Posterior cingulate gyrus (tissue), 11 donors: ENCODE measurements at regions not wholly inside any gene's neighbourhood (a gene's known extent, or its start where the extent isn't known, plus 50 kb on each side); places are given as distances from the start of the nearest gene placed in this dataset.
"Not testable (repeated sequence)": the region's sequence is repeated elsewhere in the genome, so short reads cannot be mapped to it uniquely, and the experiment has no call there.

Experiments used
- DNase-seq, 10 donors: peaks; one replicate each; pipeline versions ENCODE4 v3.0.0 to v3.0.0-alpha.2; 2020 to 2021; ENCODE audit warnings: mixed read lengths in 3 of 10
- intact Hi-C: fragments of 100-400 bp; cut with DNase I; formaldehyde crosslinking; loops from one replicate; pipeline ENCODE4 v1.15.1; 2023

GRCh38 chr2:223442847-223443246 lies 159.3 kb downstream of the SCG2 start:
- DNase-seq: no peak
- intact Hi-C loops: no loop called here

- DNase-seq: no peak
- intact Hi-C loops: no loop called here
These were observed 151.9 kb downstream of the SCG2 start for GRCh38 chr2:223450246-223450645.

- intact Hi-C loops: no loop called here
These were observed 144.9 kb downstream of the SCG2 start for GRCh38 chr2:223457301-223457700.

GRCh38 chr2:223459328-223459939 lies 142.7 kb downstream of the SCG2 start:
- intact Hi-C loops: no loop called here
- no peak for DNase-seq

More at GRCh38 chr2:223457301-223457700, 144.9 kb downstream of the SCG2 start:
- no peak for DNase-seq

- no peak for DNase-seq
- intact Hi-C loops: no loop called here
These were observed 142.0 kb downstream of the SCG2 start for GRCh38 chr2:223460209-223460608.

- intact Hi-C loops: no loop called here
- no peak for DNase-seq
These were observed 141.4 kb downstream of the SCG2 start for GRCh38 chr2:223460774-223461211.

- DNase-seq: no peak
- intact Hi-C loops: no loop called here
These were observed 138.1 kb downstream of the SCG2 start for GRCh38 chr2:223464071-223464470.

- intact Hi-C loops: no loop called here
- DNase-seq: peak in 2 of 10 donors; percentile 11 to 23
These were observed 136.4 kb downstream of the SCG2 start for GRCh38 chr2:223465793-223466192.

GRCh38 chr2:223467196-223467595 lies 135.0 kb downstream of the SCG2 start:
- intact Hi-C loops: no loop called here
- DNase-seq: no peak

- no peak for DNase-seq
- intact Hi-C loops: no loop called here
These were observed 132.7 kb downstream of the SCG2 start for GRCh38 chr2:223469270-223470046.

- DNase-seq: no peak
- intact Hi-C loops: no loop called here
These were observed 131.6 kb downstream of the SCG2 start for GRCh38 chr2:223470602-223471001.

GRCh38 chr2:223472771-223473170 lies 129.4 kb downstream of the SCG2 start:
- intact Hi-C loops: no loop called here
- no peak for DNase-seq

GRCh38 chr2:223474893-223475292 lies 127.3 kb downstream of the SCG2 start:
- intact Hi-C loops: no loop called here
- DNase-seq: no peak

GRCh38 chr2:223475901-223476300 lies 126.3 kb downstream of the SCG2 start:
- no peak for DNase-seq
- intact Hi-C loops: no loop called here

GRCh38 chr2:223477318-223477717 lies 124.8 kb downstream of the SCG2 start:
- DNase-seq: no peak
- intact Hi-C loops: no loop called here

GRCh38 chr2:223481486-223481885 lies 120.7 kb downstream of the SCG2 start:
- DNase-seq: no peak
- intact Hi-C loops: no loop called here

- DNase-seq: no peak
- intact Hi-C loops: no loop called here
These were observed 115.4 kb downstream of the SCG2 start for GRCh38 chr2:223486751-223487150.

- no peak for DNase-seq
- intact Hi-C loops: no loop called here
These were observed 114.8 kb downstream of the SCG2 start for GRCh38 chr2:223487214-223487846.

GRCh38 chr2:223488814-223489213 lies 113.3 kb downstream of the SCG2 start:
- DNase-seq: peak in 5 of 10 donors; percentile 15 to 85 (median 76)
- intact Hi-C loops: no loop called here

GRCh38 chr2:223494496-223494895 lies 107.7 kb downstream of the SCG2 start:
- intact Hi-C loops: no loop called here
- no peak for DNase-seq

- intact Hi-C loops: no loop called here
- DNase-seq: no peak
These were observed 107.2 kb downstream of the SCG2 start for GRCh38 chr2:223494942-223495341.

GRCh38 chr2:223496853-223497252 lies 105.3 kb downstream of the SCG2 start:
- intact Hi-C loops, DNase-seq: not testable (repeated sequence)
